ENCODE measurements at regions not wholly inside any gene's neighbourhood (a gene's known extent, or its start where the extent isn't known, plus 50 kb on each side); places are given as distances from the start of the nearest gene placed in this dataset.

GRCh38 chr9:80554856-80555255 lies 983.1 kb downstream of the TLE4 start:
- Histone ChIP-seq H3K4me1 (no peaks in the 10 kb centered on the region), H3K36me3 (ENCODE audit: insufficient read depth in 1 of 2, low read depth in 1 of 2) (no peaks in the 10 kb centered on the region), H3K27ac (no peak overlapping the region), H3K9me3 (no peaks in the 10 kb centered on the region), H3K4me3 (no peak overlapping the region), H3K27me3 (ENCODE audit: insufficient read depth in 3 of 3, low read length in 2 of 3) (no peaks in the 10 kb centered on the region)
- no peak for TF ChIP-seq CTCF (IDR thresholded peaks at IDR 0.05)
- intact Hi-C loops (cut with DNase I) = no loop called here
- no peak for ATAC-seq
- no peak for DNase-seq

DNA sequence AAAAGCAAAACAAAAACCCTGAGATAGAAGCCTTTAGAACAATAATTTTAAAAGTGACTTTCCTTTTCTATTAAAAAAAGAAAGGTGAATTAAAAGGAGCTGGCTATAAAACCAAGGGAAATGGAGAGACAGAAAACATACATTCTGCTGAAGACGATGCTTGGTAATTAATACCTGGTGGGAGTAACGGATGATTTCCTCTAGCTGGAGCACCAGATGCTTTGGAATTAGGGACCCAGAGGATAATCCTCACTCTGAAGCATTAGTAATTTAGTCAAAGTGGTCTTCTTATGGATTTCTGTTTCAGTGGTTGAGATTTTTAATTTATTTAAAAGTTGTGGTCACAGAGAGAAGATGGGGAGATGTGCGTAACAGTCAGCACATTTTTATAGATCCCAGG lies 982.5 kb downstream of the TLE4 start:
- H3K27ac ChIP-seq = no peak overlapping the region
- intact Hi-C loops (cut with DNase I) = no loop called here
- no peaks in the 10 kb centered on the region for H3K36me3 ChIP-seq (ENCODE audit: insufficient read depth in 1 of 2, low read depth in 1 of 2)
- no peaks in the 10 kb centered on the region for H3K27me3 ChIP-seq (ENCODE audit: insufficient read depth in 3 of 3, low read length in 2 of 3)
- TF ChIP-seq CTCF (IDR thresholded peaks at IDR 0.05) = no peak
- DNase-seq = no peak
- WGBS, 3 donors = 88 to 90% (median 88%) methylated on average over 3 of the region's 3 CpGs
- H3K9me3 ChIP-seq = no peaks in the 10 kb centered on the region
- H3K4me3 ChIP-seq = no peak overlapping the region
- no peak for ATAC-seq
- H3K4me1 ChIP-seq = no peaks in the 10 kb centered on the region

DNA sequence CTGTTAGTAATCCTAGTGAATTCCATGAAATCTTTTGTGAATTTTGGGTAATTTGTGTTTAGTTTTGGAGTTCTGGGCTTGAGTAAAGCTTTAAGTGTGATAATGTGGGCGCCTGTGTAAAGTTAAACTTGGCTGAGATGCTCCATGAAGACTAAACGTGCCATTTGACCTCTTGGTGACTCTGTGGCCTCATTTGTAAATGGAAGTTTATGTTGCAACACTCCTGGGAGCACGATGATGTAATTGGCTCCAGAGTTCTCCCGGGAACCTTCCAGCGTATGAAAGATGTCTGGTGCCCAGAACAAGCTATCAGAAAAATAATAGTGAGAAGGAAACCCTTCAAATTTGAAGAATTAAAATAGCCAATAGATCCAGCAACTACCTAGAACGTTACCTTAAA lies 981.2 kb downstream of the TLE4 start:
- no peak overlapping the region for H3K4me3 ChIP-seq
- no peak for TF ChIP-seq CTCF (IDR thresholded peaks at IDR 0.05)
- H3K4me1 ChIP-seq = no peaks in the 10 kb centered on the region
- no peaks in the 10 kb centered on the region for H3K27me3 ChIP-seq (ENCODE audit: insufficient read depth in 3 of 3, low read length in 2 of 3)
- WGBS, 3 donors = 17 to 28% (median 18%) methylated on average over 6 of the region's 6 CpGs
- intact Hi-C loops (cut with DNase I) = no loop called here
- no peaks in the 10 kb centered on the region for H3K36me3 ChIP-seq (ENCODE audit: insufficient read depth in 1 of 2, low read depth in 1 of 2)
- ATAC-seq = peak in 2 of 4 donors; percentile 64 to 65
- no peaks in the 10 kb centered on the region for H3K9me3 ChIP-seq
- DNase-seq = no peak
- no peak overlapping the region for H3K27ac ChIP-seq

- intact Hi-C loops (cut with DNase I) = no loop called here
- no peak for ATAC-seq
Observed at GRCh38 chr9:80550181-80550580, 978.4 kb downstream of the TLE4 start.

More at GRCh38 chr9:80550181-80550580, 978.4 kb downstream of the TLE4 start:
- no peak overlapping the region for H3K4me3 ChIP-seq
- H3K4me1 ChIP-seq = no peaks in the 10 kb centered on the region
- no peak for TF ChIP-seq CTCF (IDR thresholded peaks at IDR 0.05)
- no peaks in the 10 kb centered on the region for H3K27me3 ChIP-seq (ENCODE audit: insufficient read depth in 3 of 3, low read length in 2 of 3)
- no peaks in the 10 kb centered on the region for H3K9me3 ChIP-seq
- DNase-seq = no peak
- H3K36me3 ChIP-seq (ENCODE audit: insufficient read depth in 1 of 2, low read depth in 1 of 2) = no peaks in the 10 kb centered on the region
- no peak overlapping the region for H3K27ac ChIP-seq
